HG03060 (cell line): ENCODE measurements at regions not wholly inside any gene's neighbourhood (a gene's known extent, or its start where the extent isn't known, plus 50 kb on each side); places are given as distances from the start of the nearest gene placed in this dataset.

Source experiments
- ATAC-seq: cut with Tn5 transposase; IDR thresholded peaks from one replicate; pipeline ENCODE4 v1.9.1; 2021; ENCODE audit warnings: low read depth, moderate number of reproducible peaks; ENCODE audit not compliant: unreplicated experiment

GRCh38 chr6:22073516-22074198 lies 223.2 kb downstream of the PRL start:
- ATAC-seq, result no peak

GRCh38 chr6:22078288-22078687 lies 218.5 kb downstream of the PRL start:
- ATAC-seq, result no peak

DNA sequence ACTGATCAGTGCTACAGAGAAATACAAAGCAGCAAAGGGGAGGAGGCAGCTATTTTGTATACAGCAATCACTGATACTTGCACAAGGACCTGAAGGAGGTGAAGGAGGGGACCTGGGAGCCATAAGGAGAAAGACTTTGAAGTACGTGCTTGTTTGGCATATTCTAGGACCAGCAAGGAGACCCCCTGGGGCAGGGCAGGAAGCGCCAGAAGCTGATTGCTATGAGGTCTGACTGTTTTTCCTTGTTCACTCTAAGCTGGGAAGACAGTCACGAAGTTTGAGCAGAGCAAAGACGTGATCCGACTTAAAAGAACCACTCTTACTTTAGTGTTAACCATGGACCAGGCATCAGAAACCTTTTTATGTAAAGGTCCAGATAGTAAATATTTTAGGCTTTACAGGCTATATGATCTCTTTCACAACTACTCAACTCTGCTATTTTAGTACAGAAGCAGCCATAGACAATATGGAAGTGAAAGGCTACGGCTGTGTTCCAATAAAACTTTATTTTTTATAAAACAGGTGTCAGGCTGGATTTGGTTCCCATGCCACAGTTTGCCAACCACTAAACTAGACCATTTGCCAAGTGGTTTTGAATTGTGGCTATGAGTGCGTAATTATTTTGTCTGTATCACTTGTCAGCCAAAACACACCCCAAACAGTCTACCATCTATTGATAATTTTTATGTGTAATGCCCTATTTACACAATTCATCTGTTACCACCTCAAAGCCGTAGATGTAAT lies 217.9 kb downstream of the PRL start:
- no peak for ATAC-seq

- no peak for ATAC-seq
Observed at GRCh38 chr6:22079783-22080182, 217.1 kb downstream of the PRL start.

- peak; percentile 78 for ATAC-seq
Observed at GRCh38 chr6:22081709-22082108, 215.1 kb downstream of the PRL start.

DNA sequence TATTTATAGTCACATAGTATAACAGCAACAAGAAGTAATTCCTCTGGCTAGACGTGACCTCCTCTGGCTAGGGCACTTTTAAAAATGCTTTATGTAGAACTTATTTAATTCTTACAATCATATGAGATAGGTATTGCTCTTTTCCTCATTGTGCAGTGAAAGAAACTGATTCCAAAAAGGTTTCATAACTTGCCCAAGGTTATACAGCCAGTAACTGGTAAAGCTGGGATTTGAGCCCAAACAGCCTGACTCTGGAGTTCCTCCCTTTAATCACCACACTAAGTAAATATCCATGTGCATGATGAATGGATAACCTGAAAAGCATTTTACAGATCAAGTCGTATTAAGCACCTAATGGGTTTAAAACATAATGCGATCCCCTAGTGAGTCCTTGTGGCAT lies 214.6 kb downstream of the PRL start:
- ATAC-seq, result no peak

- no peak for ATAC-seq
Observed at GRCh38 chr6:22083119-22083518, 213.7 kb downstream of the PRL start.

DNA sequence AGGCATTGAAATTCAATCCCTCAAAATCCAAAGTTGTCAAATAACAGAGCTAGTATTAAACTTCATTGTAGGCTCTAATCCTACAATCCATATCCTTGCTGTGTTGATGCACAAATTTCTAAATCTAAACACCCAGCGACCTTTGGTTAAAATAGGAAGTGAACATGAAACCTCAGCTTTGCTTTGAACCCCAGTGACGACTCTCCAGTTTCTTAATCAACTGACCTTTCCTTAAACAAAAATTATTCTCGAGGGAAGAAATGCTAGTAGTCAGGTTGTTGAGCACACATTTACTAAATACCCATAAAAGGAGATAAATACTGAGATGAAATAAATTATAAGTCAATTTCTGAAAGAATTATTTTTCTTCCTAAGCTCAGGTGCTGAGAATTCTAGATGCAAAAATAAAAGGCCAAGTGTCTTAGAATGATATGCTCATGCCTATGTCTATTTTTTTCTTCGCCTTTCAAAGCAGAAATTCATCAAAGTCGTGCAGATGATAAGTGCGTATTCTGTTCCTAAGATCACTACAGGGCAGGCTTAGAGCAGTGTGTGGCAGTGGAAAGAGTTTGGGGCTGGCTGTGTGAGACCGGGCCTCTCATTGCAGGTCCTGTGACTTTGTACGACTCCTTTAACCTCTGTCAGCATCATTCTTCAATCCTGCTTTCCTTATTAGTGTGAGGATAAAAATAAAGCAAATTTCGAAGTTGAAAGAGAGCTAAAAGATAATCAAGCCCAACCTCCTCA lies 208.7 kb downstream of the PRL start:
- ATAC-seq, result no peak

- no peak for ATAC-seq
Observed at GRCh38 chr6:22091424-22091948, 205.3 kb downstream of the PRL start.

- ATAC-seq, result no peak
Observed at GRCh38 chr6:22095836-22096235, 201.0 kb downstream of the PRL start.

- no peak for ATAC-seq
Observed at GRCh38 chr6:22098601-22099031, 198.2 kb downstream of the PRL start.

- no peak for ATAC-seq
Observed at GRCh38 chr6:22099231-22099630, 197.6 kb downstream of the PRL start.

DNA sequence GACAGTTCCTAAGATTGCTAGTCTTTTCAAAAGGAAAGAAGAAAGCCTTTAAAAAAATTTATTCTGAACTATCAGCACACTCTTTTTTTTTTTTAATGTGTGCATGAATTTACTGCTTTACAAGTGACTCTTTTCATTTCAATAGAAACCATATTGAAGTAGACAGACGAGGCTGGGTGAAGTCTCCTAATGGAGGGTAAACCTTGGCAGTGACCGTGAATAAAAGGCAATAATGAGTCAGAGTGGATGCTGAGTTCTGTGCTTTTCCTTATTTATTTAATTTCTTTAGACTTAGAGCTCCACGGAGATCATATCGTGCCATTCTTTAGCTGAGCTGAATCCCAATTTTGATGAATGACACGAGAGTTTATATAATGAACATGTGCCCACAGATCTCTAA lies 196.9 kb downstream of the PRL start:
- ATAC-seq, result no peak

DNA sequence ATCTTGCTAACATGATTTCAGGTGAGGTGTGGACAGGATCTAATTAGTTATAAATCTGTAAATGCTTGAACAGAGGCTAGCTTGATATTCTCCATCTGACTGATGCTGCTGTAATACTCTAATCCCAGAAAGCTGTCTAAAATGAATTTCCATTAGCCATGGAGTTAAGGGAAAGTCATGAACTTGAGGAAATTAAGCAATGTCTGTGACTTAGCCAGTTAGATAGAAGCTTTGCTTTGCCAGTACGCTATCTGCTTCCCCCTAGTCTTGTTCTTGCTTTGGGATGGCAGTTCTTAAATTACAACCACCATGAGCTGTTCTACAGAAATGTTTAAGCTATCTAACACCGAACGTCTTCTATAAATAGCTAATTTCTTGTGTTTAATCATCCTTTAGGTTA lies 195.7 kb downstream of the PRL start:
- no peak for ATAC-seq

GRCh38 chr6:22102671-22103070 lies 194.2 kb downstream of the PRL start:
- peak; percentile 77 for ATAC-seq

GRCh38 chr6:22106451-22106850 lies 190.4 kb downstream of the PRL start:
- no peak for ATAC-seq

- no peak for ATAC-seq
Observed at GRCh38 chr6:22106961-22107360, 189.9 kb downstream of the PRL start.

- ATAC-seq, result no peak
Observed at GRCh38 chr6:22108199-22108598, 188.6 kb downstream of the PRL start.

DNA sequence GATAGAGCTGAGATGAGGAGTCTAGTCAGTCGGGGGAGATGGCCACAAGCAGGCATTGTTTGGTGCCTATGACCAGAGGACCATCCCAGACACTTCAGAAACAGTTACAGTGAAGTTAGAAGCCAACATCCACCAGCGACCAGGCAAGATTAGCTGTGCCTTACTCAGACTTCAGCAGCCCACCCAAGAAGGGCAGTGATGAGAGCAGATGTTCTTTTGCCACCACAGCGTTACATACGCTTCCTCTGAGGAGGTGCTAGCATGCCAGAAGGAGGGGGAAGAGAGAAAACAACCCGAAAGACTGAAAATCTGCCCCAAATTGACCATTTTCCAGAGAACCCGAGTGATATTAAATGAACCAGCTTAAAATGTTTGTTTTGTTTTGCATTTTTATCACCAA lies 186.8 kb downstream of the PRL start:
- ATAC-seq, result no peak

DNA sequence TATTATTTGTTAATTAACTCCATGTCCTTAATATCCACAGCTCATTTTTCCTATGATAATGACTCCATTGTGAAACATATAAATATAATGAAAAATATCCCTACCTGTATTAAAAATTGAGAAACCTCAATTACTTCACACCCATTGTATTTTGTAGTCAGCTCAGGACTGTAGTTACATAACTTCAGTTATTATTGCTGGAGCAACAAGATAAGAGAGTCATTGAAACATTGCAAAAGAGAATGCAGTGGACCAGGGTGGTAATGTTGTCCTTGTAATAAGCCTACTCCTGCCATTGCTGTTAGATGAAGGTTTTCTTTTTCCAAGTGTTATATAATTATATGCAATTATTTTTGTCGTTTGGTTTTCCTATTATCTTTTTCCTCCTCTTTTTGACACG lies 184.4 kb downstream of the PRL start:
- no peak for ATAC-seq

DNA sequence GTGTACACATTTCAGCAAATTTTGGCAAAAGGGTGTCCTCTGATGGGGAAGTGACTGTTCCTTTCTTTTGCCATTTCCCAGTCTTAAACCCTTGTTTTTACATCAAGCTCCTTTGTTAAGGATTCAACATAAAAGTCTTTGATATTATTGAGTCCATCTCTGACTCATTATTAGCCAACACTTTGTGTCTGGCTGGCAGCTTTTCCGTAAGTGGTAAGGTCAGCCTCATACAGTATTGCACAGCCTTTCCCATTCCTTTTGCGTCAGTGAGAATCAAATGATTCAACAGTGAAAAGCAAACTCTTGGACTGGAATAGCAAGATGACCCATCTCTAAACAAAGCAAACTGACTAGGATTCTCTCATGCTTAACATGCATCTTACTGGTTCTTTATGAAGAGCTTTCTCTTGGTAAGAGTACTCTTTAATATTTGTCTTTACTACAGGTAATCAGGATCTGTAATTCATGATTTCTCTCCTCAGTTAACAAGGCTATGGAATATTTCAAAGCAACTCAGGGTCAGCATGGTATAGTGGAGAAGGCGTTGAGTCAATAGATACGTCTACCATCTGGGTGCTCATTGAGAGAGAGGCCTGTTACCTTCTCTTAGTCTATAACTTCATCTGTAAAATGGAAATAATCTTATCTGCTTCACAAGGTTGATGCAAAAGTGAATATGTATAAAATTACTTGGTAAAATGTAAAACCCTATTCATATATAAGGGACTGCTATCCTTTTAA lies 183.6 kb downstream of the PRL start:
- ATAC-seq, result no peak
